ENCODE measurements at regions not wholly inside any gene's neighbourhood (a gene's known extent, or its start where the extent isn't known, plus 50 kb on each side); places are given as distances from the start of the nearest gene placed in this dataset.

- peak; percentile 35 for DNase-seq (ENCODE audit: low read depth)
- no peak overlapping the region for H3K4me3 ChIP-seq (ENCODE audit: low read length)
- TF ChIP-seq CTCF (IDR thresholded peaks at IDR 0.05; ENCODE audit: insufficient read depth, low read depth, low read length, missing control alignments) = no peak
Measured at GRCh38 chr6:80440496-80441115, 334.1 kb downstream of the BCKDHB start.

DNA sequence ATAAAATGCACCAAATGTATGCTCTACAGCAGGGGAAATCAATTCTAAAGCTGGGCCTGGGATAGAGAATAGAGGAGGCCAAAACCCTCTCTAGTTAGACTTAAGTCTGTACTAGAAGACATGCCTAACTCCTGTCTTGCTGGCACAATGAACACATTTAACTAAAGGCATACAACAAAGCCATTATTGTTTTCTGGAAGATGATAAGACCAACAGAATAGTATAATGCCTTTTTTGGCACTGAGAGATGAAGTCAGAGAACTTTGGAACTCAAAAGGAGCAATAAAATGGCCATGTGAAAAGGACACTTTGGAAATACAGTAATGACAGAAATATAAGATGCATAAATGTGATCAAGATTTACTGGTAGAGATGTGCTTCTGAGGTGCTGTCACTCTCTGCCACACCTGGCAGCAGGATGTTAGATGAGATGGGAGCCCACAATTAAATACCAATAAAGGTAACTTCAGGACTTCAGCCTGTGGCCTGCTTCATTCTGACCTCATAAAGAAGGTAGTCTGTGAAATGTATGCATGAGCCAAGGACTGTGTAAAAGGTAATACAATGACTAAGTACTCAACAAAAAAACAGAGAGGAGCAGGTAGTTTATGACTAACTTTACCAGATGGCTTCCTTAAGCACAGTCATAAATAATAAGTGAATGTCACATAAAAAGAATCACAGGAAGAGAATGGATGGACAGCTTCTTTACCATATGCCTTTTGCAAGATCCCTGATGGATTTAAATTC, 333.4 kb downstream of the BCKDHB start:
- no peak for TF ChIP-seq CTCF (IDR thresholded peaks at IDR 0.05; ENCODE audit: insufficient read depth, low read depth, low read length, missing control alignments)

DNA sequence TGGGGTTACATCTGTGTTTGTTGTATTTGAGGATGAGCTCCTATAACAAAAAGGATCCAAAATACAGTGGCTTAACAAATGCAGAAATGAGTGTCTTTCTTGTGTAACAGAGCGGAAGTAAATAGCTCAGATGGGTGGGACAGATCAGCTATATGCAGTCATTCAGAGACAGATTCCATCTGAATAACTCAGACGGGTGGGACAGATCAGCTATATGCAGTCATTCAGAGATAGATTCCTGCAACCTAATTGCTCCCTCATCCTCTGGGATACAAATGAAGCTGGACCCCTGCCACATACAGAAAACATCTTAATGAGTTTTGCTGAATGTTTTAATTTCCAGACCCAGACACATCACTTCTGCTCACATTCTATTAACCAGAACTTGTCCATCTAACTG, 332.3 kb downstream of the BCKDHB start:
- TF ChIP-seq CTCF (IDR thresholded peaks at IDR 0.05; ENCODE audit: insufficient read depth, low read depth, low read length, missing control alignments) = no peak
- DNase-seq (ENCODE audit: low read depth) = peak; percentile 96
- no peak overlapping the region for H3K4me3 ChIP-seq (ENCODE audit: low read length)

More for the DNA sequence above, 333.4 kb downstream of the BCKDHB start:
- peak; percentile 78 for DNase-seq (ENCODE audit: low read depth)
- H3K4me3 ChIP-seq (ENCODE audit: low read length) = no peak overlapping the region

GRCh38 chr6:80437801-80438200, 331.3 kb downstream of the BCKDHB start:
- no peak overlapping the region for H3K4me3 ChIP-seq (ENCODE audit: low read length)
- no peak for TF ChIP-seq CTCF (IDR thresholded peaks at IDR 0.05; ENCODE audit: insufficient read depth, low read depth, low read length, missing control alignments)
- DNase-seq (ENCODE audit: low read depth) = no peak

GRCh38 chr6:80437221-80437620, 330.8 kb downstream of the BCKDHB start:
- DNase-seq (ENCODE audit: low read depth) = no peak
- H3K4me3 ChIP-seq (ENCODE audit: low read length) = no peak overlapping the region
- no peak for TF ChIP-seq CTCF (IDR thresholded peaks at IDR 0.05; ENCODE audit: insufficient read depth, low read depth, low read length, missing control alignments)

- DNase-seq (ENCODE audit: low read depth) = no peak
- H3K4me3 ChIP-seq (ENCODE audit: low read length) = no peak overlapping the region
- no peak for TF ChIP-seq CTCF (IDR thresholded peaks at IDR 0.05; ENCODE audit: insufficient read depth, low read depth, low read length, missing control alignments)
Measured at GRCh38 chr6:80436663-80437062, 330.2 kb downstream of the BCKDHB start.

All from epithelial cell of esophagus (primary cell).